Liver (tissue), 3 donors: ENCODE measurements at regions not wholly inside any gene's neighbourhood (a gene's known extent, or its start where the extent isn't known, plus 50 kb on each side); places are given as distances from the start of the nearest gene placed in this dataset.

Experiments
- FOXA1 ChIP-seq: IDR thresholded peaks from 2 replicates; pipeline ENCODE4 v1.6.1; 2016; ENCODE audit warnings: antibody characterized with exemption
- JUND ChIP-seq, 2 donors: IDR thresholded peaks; 2 replicates each; pipeline ENCODE4 v1.6.1; 2016; ENCODE audit warnings: antibody characterized with exemption in 2 of 2
- NR2F2 ChIP-seq: IDR thresholded peaks from 2 replicates; pipeline ENCODE4 v1.6.1; 2016; ENCODE audit warnings: antibody characterized with exemption
- SP1 ChIP-seq: IDR thresholded peaks from 2 replicates; pipeline ENCODE4 v1.6.1; 2018; ENCODE audit warnings: antibody characterized with exemption, mild to moderate bottlenecking
- TAF1 ChIP-seq: conservative IDR thresholded peaks from 2 replicates; pipeline ENCODE4 v1.6.1; 2016; ENCODE audit warnings: antibody characterized with exemption, mild to moderate bottlenecking
- YY1 ChIP-seq: IDR thresholded peaks from 2 replicates; pipeline ENCODE4 v1.6.1; 2016; ENCODE audit warnings: antibody characterized with exemption, mild to moderate bottlenecking
- TF ChIP-seq, protein P1 (sequence below): IDR thresholded peaks from 2 replicates; pipeline ENCODE4 v1.6.1; 2016; ENCODE audit warnings: antibody characterized with exemption
- TF ChIP-seq, protein P2 (sequence below): fragments of 150-350 bp; IDR thresholded peaks from 2 replicates; pipeline ENCODE4 v1.5.1; 2017; ENCODE audit warnings: improper control_type of control experiment, low read depth, low read length; ENCODE audit not compliant: missing input control
- TF ChIP-seq, protein P3 (sequence below): IDR thresholded peaks from 2 replicates; pipeline ENCODE4 v1.6.1; 2016; ENCODE audit warnings: antibody characterized with exemption, mild to moderate bottlenecking
- TF ChIP-seq, protein P4 (sequence below): IDR thresholded peaks from 2 replicates; pipeline ENCODE4 v1.6.1; 2016; ENCODE audit warnings: antibody characterized with exemption
- donor health status: healthy.
- donor health status: healthy.

DNA sequence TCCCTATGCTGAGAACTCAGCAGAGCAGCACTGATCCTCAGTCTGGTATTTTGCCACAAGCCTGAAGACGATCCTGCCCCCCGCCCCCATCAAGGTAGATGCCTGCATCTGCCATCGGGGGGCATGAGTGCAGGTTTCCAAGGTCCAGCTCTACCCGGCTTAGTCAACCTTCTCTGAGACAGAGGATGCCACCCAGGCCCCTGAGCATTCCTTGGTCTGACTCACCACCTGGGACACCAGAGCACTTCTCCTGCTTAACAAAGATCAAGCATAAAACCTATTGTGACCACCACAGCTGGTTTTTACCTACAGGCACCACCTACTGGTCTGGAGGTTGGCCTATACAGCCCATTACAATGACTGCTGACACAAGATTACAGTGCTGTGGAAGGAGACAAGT is 1168.1 kb downstream of the PCDH19 start:
- TF ChIP-seq, protein P1, sequence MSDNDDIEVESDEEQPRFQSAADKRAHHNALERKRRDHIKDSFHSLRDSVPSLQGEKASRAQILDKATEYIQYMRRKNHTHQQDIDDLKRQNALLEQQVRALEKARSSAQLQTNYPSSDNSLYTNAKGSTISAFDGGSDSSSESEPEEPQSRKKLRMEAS = no peak
- TF ChIP-seq, protein P2, sequence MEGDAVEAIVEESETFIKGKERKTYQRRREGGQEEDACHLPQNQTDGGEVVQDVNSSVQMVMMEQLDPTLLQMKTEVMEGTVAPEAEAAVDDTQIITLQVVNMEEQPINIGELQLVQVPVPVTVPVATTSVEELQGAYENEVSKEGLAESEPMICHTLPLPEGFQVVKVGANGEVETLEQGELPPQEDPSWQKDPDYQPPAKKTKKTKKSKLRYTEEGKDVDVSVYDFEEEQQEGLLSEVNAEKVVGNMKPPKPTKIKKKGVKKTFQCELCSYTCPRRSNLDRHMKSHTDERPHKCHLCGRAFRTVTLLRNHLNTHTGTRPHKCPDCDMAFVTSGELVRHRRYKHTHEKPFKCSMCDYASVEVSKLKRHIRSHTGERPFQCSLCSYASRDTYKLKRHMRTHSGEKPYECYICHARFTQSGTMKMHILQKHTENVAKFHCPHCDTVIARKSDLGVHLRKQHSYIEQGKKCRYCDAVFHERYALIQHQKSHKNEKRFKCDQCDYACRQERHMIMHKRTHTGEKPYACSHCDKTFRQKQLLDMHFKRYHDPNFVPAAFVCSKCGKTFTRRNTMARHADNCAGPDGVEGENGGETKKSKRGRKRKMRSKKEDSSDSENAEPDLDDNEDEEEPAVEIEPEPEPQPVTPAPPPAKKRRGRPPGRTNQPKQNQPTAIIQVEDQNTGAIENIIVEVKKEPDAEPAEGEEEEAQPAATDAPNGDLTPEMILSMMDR = no peak
- TF ChIP-seq YY1 (no peak), NR2F2 (no peak), FOXA1 (no peak), SP1 (no peak), JUND (IDR thresholded peaks at IDR 0.05) (no peak), TAF1 (no peak)
- TF ChIP-seq, protein P3, sequence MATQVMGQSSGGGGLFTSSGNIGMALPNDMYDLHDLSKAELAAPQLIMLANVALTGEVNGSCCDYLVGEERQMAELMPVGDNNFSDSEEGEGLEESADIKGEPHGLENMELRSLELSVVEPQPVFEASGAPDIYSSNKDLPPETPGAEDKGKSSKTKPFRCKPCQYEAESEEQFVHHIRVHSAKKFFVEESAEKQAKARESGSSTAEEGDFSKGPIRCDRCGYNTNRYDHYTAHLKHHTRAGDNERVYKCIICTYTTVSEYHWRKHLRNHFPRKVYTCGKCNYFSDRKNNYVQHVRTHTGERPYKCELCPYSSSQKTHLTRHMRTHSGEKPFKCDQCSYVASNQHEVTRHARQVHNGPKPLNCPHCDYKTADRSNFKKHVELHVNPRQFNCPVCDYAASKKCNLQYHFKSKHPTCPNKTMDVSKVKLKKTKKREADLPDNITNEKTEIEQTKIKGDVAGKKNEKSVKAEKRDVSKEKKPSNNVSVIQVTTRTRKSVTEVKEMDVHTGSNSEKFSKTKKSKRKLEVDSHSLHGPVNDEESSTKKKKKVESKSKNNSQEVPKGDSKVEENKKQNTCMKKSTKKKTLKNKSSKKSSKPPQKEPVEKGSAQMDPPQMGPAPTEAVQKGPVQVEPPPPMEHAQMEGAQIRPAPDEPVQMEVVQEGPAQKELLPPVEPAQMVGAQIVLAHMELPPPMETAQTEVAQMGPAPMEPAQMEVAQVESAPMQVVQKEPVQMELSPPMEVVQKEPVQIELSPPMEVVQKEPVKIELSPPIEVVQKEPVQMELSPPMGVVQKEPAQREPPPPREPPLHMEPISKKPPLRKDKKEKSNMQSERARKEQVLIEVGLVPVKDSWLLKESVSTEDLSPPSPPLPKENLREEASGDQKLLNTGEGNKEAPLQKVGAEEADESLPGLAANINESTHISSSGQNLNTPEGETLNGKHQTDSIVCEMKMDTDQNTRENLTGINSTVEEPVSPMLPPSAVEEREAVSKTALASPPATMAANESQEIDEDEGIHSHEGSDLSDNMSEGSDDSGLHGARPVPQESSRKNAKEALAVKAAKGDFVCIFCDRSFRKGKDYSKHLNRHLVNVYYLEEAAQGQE = no peak
- TF ChIP-seq, protein P4, sequence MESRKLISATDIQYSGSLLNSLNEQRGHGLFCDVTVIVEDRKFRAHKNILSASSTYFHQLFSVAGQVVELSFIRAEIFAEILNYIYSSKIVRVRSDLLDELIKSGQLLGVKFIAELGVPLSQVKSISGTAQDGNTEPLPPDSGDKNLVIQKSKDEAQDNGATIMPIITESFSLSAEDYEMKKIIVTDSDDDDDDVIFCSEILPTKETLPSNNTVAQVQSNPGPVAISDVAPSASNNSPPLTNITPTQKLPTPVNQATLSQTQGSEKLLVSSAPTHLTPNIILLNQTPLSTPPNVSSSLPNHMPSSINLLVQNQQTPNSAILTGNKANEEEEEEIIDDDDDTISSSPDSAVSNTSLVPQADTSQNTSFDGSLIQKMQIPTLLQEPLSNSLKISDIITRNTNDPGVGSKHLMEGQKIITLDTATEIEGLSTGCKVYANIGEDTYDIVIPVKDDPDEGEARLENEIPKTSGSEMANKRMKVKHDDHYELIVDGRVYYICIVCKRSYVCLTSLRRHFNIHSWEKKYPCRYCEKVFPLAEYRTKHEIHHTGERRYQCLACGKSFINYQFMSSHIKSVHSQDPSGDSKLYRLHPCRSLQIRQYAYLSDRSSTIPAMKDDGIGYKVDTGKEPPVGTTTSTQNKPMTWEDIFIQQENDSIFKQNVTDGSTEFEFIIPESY = no peak
